ENCODE measurements at regions not wholly inside any gene's neighbourhood (a gene's known extent, or its start where the extent isn't known, plus 50 kb on each side); places are given as distances from the start of the nearest gene placed in this dataset.

DNA sequence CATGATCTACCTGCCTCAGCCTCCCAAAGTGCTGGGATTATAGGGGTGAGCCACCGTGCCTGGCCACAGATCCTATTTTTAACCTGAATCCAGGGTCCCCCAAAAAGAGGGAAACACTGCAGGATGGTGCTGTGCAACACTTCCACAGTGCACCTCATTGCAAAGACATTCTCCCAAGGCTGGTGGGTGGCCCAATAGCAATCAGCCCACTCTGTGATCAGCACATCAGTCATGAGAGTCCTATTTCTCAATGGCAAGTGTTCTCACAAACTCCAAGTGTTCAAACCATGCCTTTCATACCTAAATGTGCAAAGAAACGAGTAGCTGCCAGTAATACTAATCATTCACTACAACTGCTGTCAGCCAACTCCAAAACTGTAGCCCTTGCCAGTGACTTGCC lies 612.9 kb downstream of the CCER1 start:
- 71 to 74% methylated on average over 2 of the region's 2 CpGs for WGBS, 2 donors
- TF ChIP-seq CTCF (IDR thresholded peaks at IDR 0.05), result no peak
- Histone ChIP-seq H3K4me1 (no peaks in the 10 kb centered on the region), H3K27ac (no peak overlapping the region), H3K9me3 (no peaks in the 10 kb centered on the region), H3K4me3 (no peak overlapping the region), H3K36me3 (no peaks in the 10 kb centered on the region), H3K27me3 (no peaks in the 10 kb centered on the region)
- ATAC-seq (no peak), DNase-seq (no peak)
- intact Hi-C loops (cut with DNase I), result no loop called here

- Histone ChIP-seq H3K36me3 (no peaks in the 10 kb centered on the region), H3K9me3 (no peaks in the 10 kb centered on the region), H3K4me1 (peaks cover 0 to 4% (median 0%) of the 10 kb centered on the region in 9 donors), H3K27me3 (no peaks in the 10 kb centered on the region), H3K4me3 (no peak overlapping the region), H3K27ac (no peak overlapping the region)
- intact Hi-C loops (cut with DNase I), result loop anchor here in 1 of 10 donors (10.0 kb wide), 1 partner anchor 795 kb away; no protein-coding TSS in a partner anchor
- no peak for TF ChIP-seq CTCF (IDR thresholded peaks at IDR 0.05)
- no peak for ATAC-seq
- 75 to 78% methylated on average over 4 of the region's 4 CpGs for WGBS, 2 donors
- DNase-seq, result no peak
These were observed 615.1 kb downstream of the CCER1 start for GRCh38 chr12:90339837-90340236.

GRCh38 chr12:90338365-90338764 lies 616.6 kb downstream of the CCER1 start:
- DNase-seq, result no peak
- Histone ChIP-seq H3K27me3 (no peaks in the 10 kb centered on the region), H3K4me1 (peaks cover 0 to 4% (median 0%) of the 10 kb centered on the region in 9 donors), H3K4me3 (no peak overlapping the region), H3K36me3 (no peaks in the 10 kb centered on the region), H3K9me3 (no peaks in the 10 kb centered on the region), H3K27ac (no peak overlapping the region)
- ATAC-seq, result no peak
- no peak for TF ChIP-seq CTCF (IDR thresholded peaks at IDR 0.05)
- intact Hi-C loops (cut with DNase I), result loop anchor here in 1 of 10 donors (10.0 kb wide), 1 partner anchor 794 kb away; no protein-coding TSS in a partner anchor
- 64 to 77% methylated on average over 2 of the region's 2 CpGs for WGBS, 2 donors

GRCh38 chr12:90337018-90337417 lies 618.0 kb downstream of the CCER1 start:
- peaks cover 0 to 4% (median 0%) of the 10 kb centered on the region in 9 donors for H3K4me1 ChIP-seq
- intact Hi-C loops (cut with DNase I), result loop anchor here in 1 of 10 donors (10.0 kb wide), 1 partner anchor 792 kb away; no protein-coding TSS in a partner anchor
- ATAC-seq, result no peak
- H3K9me3 ChIP-seq, result no peaks in the 10 kb centered on the region
- TF ChIP-seq CTCF (IDR thresholded peaks at IDR 0.05), result no peak
- no peak overlapping the region for H3K4me3 ChIP-seq
- H3K27me3 ChIP-seq, result no peaks in the 10 kb centered on the region
- H3K36me3 ChIP-seq, result no peaks in the 10 kb centered on the region
- no peak for DNase-seq
- H3K27ac ChIP-seq, result no peak overlapping the region

Measured in heart right ventricle (tissue), 16 donors.